A673 (cell line): ENCODE measurements at regions not wholly inside any gene's neighbourhood (a gene's known extent, or its start where the extent isn't known, plus 50 kb on each side); places are given as distances from the start of the nearest gene placed in this dataset.

Experiments
- BruUV-seq: library from RNA; stranded (reverse); fragments of 400-500 nt; replicated peaks from 2 replicates; lab custom pipeline; 2021; lab: Mats Ljungman, UMichigan
- CTCF ChIA-PET: fragments of 300-600 bp; sonication (Branson Sonifier 250); formaldehyde crosslinking; loops from one replicate; lab custom pipeline; 2022; ENCODE audit warnings: antibody characterized with exemption; lab: Charles Lee
- POLR2A ChIA-PET: fragments of 300-600 bp; sonication (Branson Sonifier 250); formaldehyde crosslinking; loops from one replicate; lab custom pipeline; 2022; ENCODE audit warnings: antibody characterized with exemption; ENCODE audit not compliant: low non-redundant PET; lab: Charles Lee
- DNase-seq: peaks from one replicate; pipeline ENCODE4 v3.0.0-alpha.2; 2015; ENCODE audit warnings: low spot score
- H3K27ac ChIP-seq: fragments of 200-600 bp; sonication (generic); 2 replicates; pipeline ENCODE4 v1.5.1; 2016; ENCODE audit warnings: mixed run types, low read depth, mild to moderate bottlenecking, mixed read lengths, antibody characterized with exemption, low read length; ENCODE audit not compliant: poor library complexity, severe bottlenecking
- H3K27me3 ChIP-seq: fragments of 200-600 bp; sonication (generic); replicated peaks from 2 replicates; pipeline ENCODE4 v1.6.1; 2017; ENCODE audit warnings: mixed run types, low read depth, mild to moderate bottlenecking, mixed read lengths, antibody characterized with exemption, low read length; ENCODE audit not compliant: insufficient read depth, poor library complexity
- H3K36me3 ChIP-seq: fragments of 200-600 bp; sonication (generic); 2 replicates; pipeline ENCODE4 v1.6.1; 2016; ENCODE audit warnings: mixed run types, mild to moderate bottlenecking, mixed read lengths, antibody characterized with exemption, low read length; ENCODE audit not compliant: insufficient read depth, poor library complexity, severe bottlenecking
- H3K4me1 ChIP-seq: fragments of 200-600 bp; sonication (generic); 2 replicates; pipeline ENCODE4 v1.6.1; 2017; ENCODE audit warnings: mixed run types, mild to moderate bottlenecking, mixed read lengths, antibody characterized with exemption, low read length; ENCODE audit not compliant: insufficient read depth, poor library complexity, severe bottlenecking
- H3K4me3 ChIP-seq: fragments of 200-600 bp; sonication (generic); 2 replicates; pipeline ENCODE4 v1.5.1; 2016; ENCODE audit warnings: low read depth, mixed run types, mild to moderate bottlenecking, mixed read lengths, low read length; ENCODE audit not compliant: poor library complexity, severe bottlenecking
- H3K9me3 ChIP-seq: fragments of 200-600 bp; sonication (generic); 2 replicates; pipeline ENCODE4 v1.6.1; 2016; ENCODE audit warnings: mixed run types, low read depth, mild to moderate bottlenecking, mixed read lengths, antibody characterized with exemption, low read length; ENCODE audit not compliant: poor library complexity, severe bottlenecking
- EZH2 ChIP-seq: fragments of 200-600 bp; sonication (generic); IDR thresholded peaks from 2 replicates; pipeline ENCODE4 v1.6.1; 2017; ENCODE audit warnings: borderline replicate concordance, low read depth, mild to moderate bottlenecking, mixed read lengths, antibody characterized with exemption, low read length; ENCODE audit not compliant: poor library complexity, severe bottlenecking
- intact Hi-C: fragments of 100-400 bp; cut with micrococcal nuclease; formaldehyde crosslinking; loops from one replicate; pipeline ENCODE4 v1.10.0; 2022; ENCODE audit not compliant: unreplicated experiment
- TF ChIP-seq, protein P1 (sequence below): fragments of 300-800, 200-600 bp; sonication (generic); conservative IDR thresholded peaks from 2 replicates; pipeline ENCODE4 v1.5.1; 2017; ENCODE audit warnings: low read depth, mild to moderate bottlenecking, antibody characterized with exemption, low read length, moderate library complexity, mixed read lengths

DNA sequence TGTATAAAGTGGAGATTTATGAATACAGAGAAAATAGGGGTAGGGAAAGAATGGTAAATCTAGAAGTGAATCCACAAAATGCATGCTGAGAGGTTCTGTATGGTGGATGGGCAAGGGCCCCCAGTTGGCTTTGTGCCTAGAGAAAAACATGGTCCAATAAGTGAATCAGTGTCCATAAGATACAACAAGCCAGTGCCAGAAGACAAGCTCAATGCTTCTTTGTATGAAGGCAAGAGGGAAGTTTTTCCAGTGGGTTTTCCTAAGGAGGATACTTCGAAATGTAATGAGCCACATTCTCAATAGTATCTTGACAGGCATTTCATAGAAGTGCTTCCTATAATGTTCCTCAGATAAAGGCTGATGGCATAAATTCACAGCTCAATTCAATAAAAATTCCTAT, 169.4 kb upstream of the HMCN1 start:
- no peaks in the 10 kb centered on the region for H3K9me3 ChIP-seq
- H3K27ac ChIP-seq, result no peak overlapping the region
- no peaks in the 10 kb centered on the region for H3K27me3 ChIP-seq
- ChIA-PET POLR2A (no interaction called here), CTCF (no interaction called here)
- no peak overlapping the region for H3K4me3 ChIP-seq
- TF ChIP-seq, protein P1, sequence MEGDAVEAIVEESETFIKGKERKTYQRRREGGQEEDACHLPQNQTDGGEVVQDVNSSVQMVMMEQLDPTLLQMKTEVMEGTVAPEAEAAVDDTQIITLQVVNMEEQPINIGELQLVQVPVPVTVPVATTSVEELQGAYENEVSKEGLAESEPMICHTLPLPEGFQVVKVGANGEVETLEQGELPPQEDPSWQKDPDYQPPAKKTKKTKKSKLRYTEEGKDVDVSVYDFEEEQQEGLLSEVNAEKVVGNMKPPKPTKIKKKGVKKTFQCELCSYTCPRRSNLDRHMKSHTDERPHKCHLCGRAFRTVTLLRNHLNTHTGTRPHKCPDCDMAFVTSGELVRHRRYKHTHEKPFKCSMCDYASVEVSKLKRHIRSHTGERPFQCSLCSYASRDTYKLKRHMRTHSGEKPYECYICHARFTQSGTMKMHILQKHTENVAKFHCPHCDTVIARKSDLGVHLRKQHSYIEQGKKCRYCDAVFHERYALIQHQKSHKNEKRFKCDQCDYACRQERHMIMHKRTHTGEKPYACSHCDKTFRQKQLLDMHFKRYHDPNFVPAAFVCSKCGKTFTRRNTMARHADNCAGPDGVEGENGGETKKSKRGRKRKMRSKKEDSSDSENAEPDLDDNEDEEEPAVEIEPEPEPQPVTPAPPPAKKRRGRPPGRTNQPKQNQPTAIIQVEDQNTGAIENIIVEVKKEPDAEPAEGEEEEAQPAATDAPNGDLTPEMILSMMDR, result no peak
- no peak for TF ChIP-seq EZH2
- no TSS peak for BruUV-seq
- H3K36me3 ChIP-seq, result no peaks in the 10 kb centered on the region
- intact Hi-C loops, result no loop called here
- H3K4me1 ChIP-seq, result peaks cover 15% of the 10 kb centered on the region
- no peak for DNase-seq

DNA sequence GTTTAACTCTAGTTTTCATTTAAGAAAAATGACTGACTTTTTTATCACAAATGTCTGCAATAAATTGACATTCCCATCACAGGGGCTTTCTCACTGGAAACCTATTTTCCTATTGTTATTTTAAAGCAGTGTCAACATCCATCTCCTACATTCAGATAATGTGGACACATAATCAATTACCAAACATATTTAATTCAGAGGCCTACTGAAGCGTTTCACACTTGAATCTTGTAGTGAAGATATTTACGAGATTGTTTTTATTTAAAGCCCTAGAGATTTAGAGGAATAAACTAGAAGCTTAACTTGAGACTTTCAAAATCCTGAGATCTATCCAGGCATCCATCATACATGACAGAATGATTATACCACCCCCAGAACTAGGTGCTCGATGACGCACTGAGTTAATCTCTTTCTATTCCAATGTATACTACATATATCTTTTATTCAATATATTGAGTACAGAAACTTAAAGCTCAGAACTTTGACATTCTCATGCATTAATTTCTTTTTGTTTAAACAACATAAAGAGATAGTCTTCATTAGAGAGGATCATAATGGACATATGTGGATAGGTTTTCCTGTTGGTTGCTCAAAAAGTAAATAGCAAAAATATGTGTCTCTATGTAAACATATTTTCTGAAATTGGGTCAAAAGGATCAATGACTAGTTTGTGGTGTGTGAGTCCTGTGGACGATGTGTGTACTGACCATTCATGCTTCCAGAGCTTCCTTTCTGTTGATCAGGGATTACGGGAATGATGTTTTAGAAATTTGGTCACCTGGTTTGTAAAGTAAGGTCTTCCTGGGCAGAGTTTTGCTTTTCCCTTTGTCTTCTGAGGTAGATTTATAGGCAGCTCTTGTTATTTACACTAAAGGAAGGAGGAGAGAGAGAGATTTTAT, 171.5 kb upstream of the HMCN1 start:
- Histone ChIP-seq H3K27ac (no peak overlapping the region), H3K36me3 (no peaks in the 10 kb centered on the region), H3K4me3 (no peak overlapping the region), H3K9me3 (no peaks in the 10 kb centered on the region), H3K27me3 (no peaks in the 10 kb centered on the region), H3K4me1 (peaks cover 32% of the 10 kb centered on the region)
- intact Hi-C loops, result no loop called here
- peak; percentile 19 for DNase-seq
- ChIA-PET CTCF (no interaction called here), POLR2A (no interaction called here)
- TF ChIP-seq, protein P1, result no peak
- no peak for TF ChIP-seq EZH2
- BruUV-seq, result no TSS peak

DNA sequence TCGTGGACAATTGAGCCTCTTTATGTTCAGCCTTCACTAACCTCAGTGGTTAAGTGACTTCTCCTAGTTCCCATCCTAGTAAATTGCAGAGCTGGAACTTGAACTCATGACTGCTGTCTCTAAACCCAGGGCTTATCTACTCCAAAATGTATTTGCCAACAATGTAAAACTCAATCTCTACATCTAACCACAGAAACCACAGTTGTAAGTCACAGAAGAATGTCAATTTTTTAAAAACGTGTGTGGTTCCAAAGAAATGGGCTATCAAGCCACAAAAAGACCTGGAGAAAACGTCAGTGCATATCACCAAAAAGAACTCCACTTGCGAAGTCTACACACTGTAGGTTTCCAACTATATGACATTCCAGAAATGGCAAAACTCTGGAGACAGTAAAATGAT, 172.6 kb upstream of the HMCN1 start:
- DNase-seq, result no peak
- POLR2A ChIA-PET, result no interaction called here
- CTCF ChIA-PET, result no interaction called here

More for the DNA sequence above, 172.6 kb upstream of the HMCN1 start:
- H3K4me1 ChIP-seq, result peaks cover 32% of the 10 kb centered on the region
- H3K27me3 ChIP-seq, result no peaks in the 10 kb centered on the region
- H3K4me3 ChIP-seq, result no peak overlapping the region
- H3K36me3 ChIP-seq, result no peaks in the 10 kb centered on the region
- TF ChIP-seq, protein P1, result no peak
- TF ChIP-seq EZH2, result no peak
- BruUV-seq, result no TSS peak
- no peak overlapping the region for H3K27ac ChIP-seq
- intact Hi-C loops, result no loop called here
- H3K9me3 ChIP-seq, result no peaks in the 10 kb centered on the region
